ENCODE measurements at regions not wholly inside any gene's neighbourhood (a gene's known extent, or its start where the extent isn't known, plus 50 kb on each side); places are given as distances from the start of the nearest gene placed in this dataset.
A peak's percentile ranks its signal among the peaks of the same experiment; 100 is the strongest.

GRCh38 chr2:104701411-104701911 lies 152.5 kb upstream of the POU3F3 start:
- ATAC-seq (no peak), DNase-seq (ENCODE audit: low spot score) (no peak)
- no peaks in the 10 kb centered on the region for H3K79me2 ChIP-seq (replicated peaks; ENCODE audit: insufficient read depth)
- H3K9me2 ChIP-seq (ENCODE audit: insufficient read depth): no peaks in the 10 kb centered on the region
- Mint-ChIP-seq H3K27me3 (ENCODE audit: insufficient read depth, low read depth, poor library complexity) (peaks cover 3% of the 10 kb centered on the region), H3K4me1 (peaks cover 40% of the 10 kb centered on the region), H3K4me3 (no peak overlapping the region), H3K36me3 (ENCODE audit: low read depth) (no peaks in the 10 kb centered on the region), H3K27ac (0 out of 2 replicates have a peak overlapping the region, but pooled peaks have one; percentile 14), H3K9me3 (no peaks in the 10 kb centered on the region)
- no peak overlapping the region for H3K4me2 ChIP-seq
- no peak overlapping the region for H3K27ac ChIP-seq (ENCODE audit: low read depth)
- H4K20me1 ChIP-seq (replicated peaks; ENCODE audit: insufficient read depth): no peaks in the 10 kb centered on the region
- H3K27me3 ChIP-seq (ENCODE audit: insufficient read depth): no peaks in the 10 kb centered on the region
- H2AFZ ChIP-seq: peak overlapping the region; percentile 44
- no peak overlapping the region for H3K4me3 ChIP-seq
- no peaks in the 10 kb centered on the region for H3F3A ChIP-seq (replicated peaks; ENCODE audit: low read depth)
- H3K4me1 ChIP-seq (ENCODE audit: insufficient read depth): peaks cover 14% of the 10 kb centered on the region
- no peaks in the 10 kb centered on the region for H3K36me3 ChIP-seq (ENCODE audit: insufficient read depth)
- TF ChIP-seq ZNF114 (CRISPR knock-in tag; IDR thresholded peaks at IDR 0.05) (no peak), JUNB (IDR thresholded peaks at IDR 0.05; ENCODE audit: unreplicated experiment) (no peak), CTCF (conservative IDR thresholded peaks at IDR 0.05; ENCODE audit: low read depth in 2 of 2) (no peak), EZH2 (IDR thresholded peaks at IDR 0.05; ENCODE audit: low read depth, unreplicated experiment) (no peak), EZH2phosphoT487 (IDR thresholded peaks at IDR 0.05; ENCODE audit: unreplicated experiment) (no peak), ZNF331 (CRISPR knock-in tag; IDR thresholded peaks at IDR 0.05; ENCODE audit: low read depth) (no peak), POLR2AphosphoS5 (IDR thresholded peaks at IDR 0.05; ENCODE audit: low read depth) (no peak), STAT1 (IDR thresholded peaks at IDR 0.05; ENCODE audit: unreplicated experiment) (no peak), ETS1 (IDR thresholded peaks at IDR 0.05) (no peak), REST (IDR thresholded peaks at IDR 0.05; ENCODE audit: unreplicated experiment) (no peak), ZNF462 (CRISPR knock-in tag; IDR thresholded peaks at IDR 0.05) (no peak), NANOG (IDR thresholded peaks at IDR 0.05; ENCODE audit: borderline replicate concordance) (no peak), CREB1 (CRISPR knock-in tag; IDR thresholded peaks at IDR 0.05; ENCODE audit: low read depth) (no peak)
